ENCODE measurements at regions not wholly inside any gene's neighbourhood (a gene's known extent, or its start where the extent isn't known, plus 50 kb on each side); places are given as distances from the start of the nearest gene placed in this dataset.

DNA sequence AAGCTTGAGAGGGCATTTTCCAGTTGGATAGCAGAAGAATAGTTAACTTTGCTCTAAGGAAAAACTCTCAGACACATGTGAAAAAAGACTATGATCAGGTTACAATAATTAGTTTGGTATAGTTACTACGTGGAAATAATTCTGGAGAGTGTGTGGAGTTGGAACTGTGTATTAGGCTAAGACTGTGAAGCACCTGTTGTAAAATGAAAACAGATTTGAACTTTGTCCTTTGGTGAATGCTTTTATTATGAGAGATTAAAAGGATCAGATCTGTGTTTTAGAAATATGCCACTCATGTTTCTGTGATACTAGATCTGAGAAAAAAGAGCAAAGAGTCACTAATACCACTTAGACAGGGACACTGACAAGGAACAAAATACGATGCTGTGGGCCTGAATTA is 807.5 kb upstream of the ATXN8OS start:
- Histone ChIP-seq H3K23ac (ENCODE audit: insufficient read length) (no peak overlapping the region), H3K79me1 (ENCODE audit: low read depth, low read length) (no peaks in the 10 kb centered on the region), H2BK5ac (ENCODE audit: low read depth, low read length) (no peak overlapping the region), H3K4me1 (replicated peaks in 1 of 4; ENCODE audit: control insufficient read depth in 3 of 4, insufficient read depth in 4 of 4, low read length in 3 of 4) (no peaks in the 10 kb centered on the region), H3K27me3 (replicated peaks in 1 of 4; ENCODE audit: control insufficient read depth in 3 of 4, extremely low read depth in 1 of 4, insufficient read depth in 3 of 4, low read length in 3 of 4) (peaks cover 0 to 1% (median 0%) of the 10 kb centered on the region in 4 experiments; a peak in 1 of 7 replicates), H3K9ac (replicated peaks in 1 of 4; ENCODE audit: extremely low read depth in 1 of 4, low read depth in 3 of 4, low read length in 3 of 4) (no peak overlapping the region), H4K20me1 (replicated peaks in 1 of 2; ENCODE audit: control insufficient read depth in 1 of 2, insufficient read depth in 2 of 2, low read length in 2 of 2) (no peaks in the 10 kb centered on the region), H3K4me2 (ENCODE audit: insufficient read depth in 1 of 2, low read depth in 2 of 2, low read length in 2 of 2) (no peak overlapping the region), H2AK5ac (ENCODE audit: low read depth, low read length) (no peak overlapping the region), H3K79me2 (ENCODE audit: control insufficient read depth in 1 of 2, insufficient read depth in 2 of 2, low read length in 2 of 2) (no peaks in the 10 kb centered on the region), H3K9me3 (ENCODE audit: insufficient read depth in 2 of 2, low read depth in 1 of 2, low read length in 1 of 2) (no peaks in the 10 kb centered on the region), H2BK120ac (replicated peaks; ENCODE audit: low read depth, low read length) (no peak overlapping the region), H4K8ac (ENCODE audit: extremely low read depth, insufficient read depth, low read length) (no peak overlapping the region), H3K27ac (ENCODE audit: low read depth, low read length) (no peak overlapping the region), H2BK12ac (ENCODE audit: low read depth, low read length) (no peak overlapping the region), H3K18ac (ENCODE audit: extremely low read depth, low read length) (no peak overlapping the region), H3K56ac (replicated peaks; ENCODE audit: insufficient read length, low read depth, low read length) (no peak overlapping the region), H2AFZ (ENCODE audit: low read length) (no peak overlapping the region), H3K36me3 (ENCODE audit: control insufficient read depth in 2 of 4, insufficient read depth in 4 of 4, low read length in 3 of 4) (no peaks in the 10 kb centered on the region), H3K23me2 (ENCODE audit: low read depth, low read length) (no peaks in the 10 kb centered on the region), H4K5ac (ENCODE audit: insufficient read length, low read depth, low read length) (no peak overlapping the region), H2BK15ac (ENCODE audit: low read length) (no peak overlapping the region), H3K4ac (replicated peaks; ENCODE audit: insufficient read length, low read depth, low read length) (no peak overlapping the region), H3K4me3 (ENCODE audit: extremely low read depth in 1 of 4, insufficient read depth in 2 of 4, low read depth in 3 of 4, low read length in 4 of 4) (no peak overlapping the region), H3K14ac (ENCODE audit: insufficient read length) (no peak overlapping the region), H2BK20ac (ENCODE audit: low read length) (no peak overlapping the region), H4K91ac (replicated peaks; ENCODE audit: insufficient read length, low read length) (no peak overlapping the region)
- TF ChIP-seq RXRA (IDR thresholded peaks at IDR 0.05; ENCODE audit: insufficient read depth, low read depth, low read length) (no peak), CBX8 (IDR thresholded peaks at IDR 0.05; ENCODE audit: borderline replicate concordance, low read depth, low read length) (no peak), CHD2 (IDR thresholded peaks at IDR 0.05; ENCODE audit: low read length) (no peak), SP4 (IDR thresholded peaks at IDR 0.05; ENCODE audit: low read length) (no peak)
- CTCF ChIA-PET (ENCODE audit: partially characterized antibody): no interaction called here
- FAIRE-seq (no peak), DNase-seq (ENCODE audit: low read depth in 1 of 2, low spot score in 2 of 2) (no peak)
- POLR2A ChIA-PET (ENCODE audit: partially characterized antibody): no interaction called here
- 73% methylated on average over 2 of the region's 2 CpGs; no CpG with 5 or more reads in 1 of the 2 experiments for WGBS, 2 experiments (ENCODE audit: extremely low coverage in 1 of 2, insufficient coverage in 1 of 2, insufficient read length in 1 of 2, insufficient replicate concordance in 2 of 2, low coverage in 1 of 2, low lambda C conversion rate in 2 of 2, missing lambda C conversion rate in 1 of 2)

All from H1 (cell line).